Adipocyte (in vitro differentiated cells): ENCODE measurements at regions not wholly inside any gene's neighbourhood (a gene's known extent, or its start where the extent isn't known, plus 50 kb on each side); places are given as distances from the start of the nearest gene placed in this dataset.

Experiments
- DNase-seq: peaks from one replicate; pipeline ENCODE4 v3.0.0-alpha.2; 2015; ENCODE audit warnings: low read depth
- H3K27me3 ChIP-seq: replicated peaks from 2 replicates; pipeline ENCODE4 v1.7.0; 2013; ENCODE audit warnings: mild to moderate bottlenecking, low read length, moderate library complexity; ENCODE audit not compliant: control insufficient read depth, insufficient read depth
- H3K36me3 ChIP-seq: 2 replicates; pipeline ENCODE4 v1.7.0; 2013; ENCODE audit warnings: low read length, mild to moderate bottlenecking, moderate library complexity; ENCODE audit not compliant: control insufficient read depth, insufficient read depth, severe bottlenecking
- H3K4me1 ChIP-seq: 2 replicates; pipeline ENCODE4 v1.7.0; 2013; ENCODE audit warnings: mild to moderate bottlenecking, low read length, moderate library complexity; ENCODE audit not compliant: control insufficient read depth, insufficient read depth
- H3K4me3 ChIP-seq: 2 replicates; pipeline ENCODE4 v1.7.0; 2013; ENCODE audit warnings: mild to moderate bottlenecking, low read length, moderate library complexity
- H3K9ac ChIP-seq: 2 replicates; pipeline ENCODE4 v1.7.0; 2013; ENCODE audit warnings: mild to moderate bottlenecking, low read length, moderate library complexity
- H3K9me3 ChIP-seq: 2 replicates; pipeline ENCODE4 v1.7.0; 2013; ENCODE audit warnings: mild to moderate bottlenecking, low read length, moderate library complexity; ENCODE audit not compliant: control insufficient read depth

DNA sequence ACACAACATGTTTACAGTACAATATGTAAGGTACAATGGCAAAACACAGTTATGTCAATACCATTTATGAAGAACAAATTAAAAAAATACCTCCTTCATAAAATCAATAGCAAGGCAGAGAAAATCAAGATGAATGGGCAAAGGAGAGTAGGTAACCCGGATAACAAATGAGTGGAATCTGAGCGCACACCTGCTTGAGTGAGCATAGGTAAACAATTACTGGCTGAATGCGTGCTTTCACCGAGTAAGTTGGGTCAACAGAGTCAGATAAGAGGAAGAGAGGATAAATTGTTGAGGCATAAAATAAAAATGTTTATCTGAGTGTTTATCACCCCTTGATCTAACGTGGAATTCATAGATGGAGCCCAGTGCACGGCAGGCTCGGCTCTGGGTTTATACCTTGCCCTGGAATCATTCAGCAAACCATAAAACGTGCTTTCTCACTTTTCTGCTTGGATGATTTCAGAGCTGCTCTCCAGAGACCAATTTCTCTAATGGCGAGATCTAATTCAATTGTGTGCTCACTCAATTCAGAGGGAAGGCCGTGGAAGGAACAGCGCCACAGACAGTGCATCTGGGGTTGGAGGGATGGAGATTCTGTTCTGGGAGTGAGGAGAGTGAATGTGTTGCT lies 224.8 kb upstream of the MAP3K7 start:
- Histone ChIP-seq H3K9ac (no peak overlapping the region), H3K4me3 (no peak overlapping the region), H3K27me3 (no peaks in the 10 kb centered on the region), H3K4me1 (no peaks in the 10 kb centered on the region), H3K36me3 (no peaks in the 10 kb centered on the region), H3K9me3 (peaks cover 6% of the 10 kb centered on the region)
- no peak for DNase-seq

DNA sequence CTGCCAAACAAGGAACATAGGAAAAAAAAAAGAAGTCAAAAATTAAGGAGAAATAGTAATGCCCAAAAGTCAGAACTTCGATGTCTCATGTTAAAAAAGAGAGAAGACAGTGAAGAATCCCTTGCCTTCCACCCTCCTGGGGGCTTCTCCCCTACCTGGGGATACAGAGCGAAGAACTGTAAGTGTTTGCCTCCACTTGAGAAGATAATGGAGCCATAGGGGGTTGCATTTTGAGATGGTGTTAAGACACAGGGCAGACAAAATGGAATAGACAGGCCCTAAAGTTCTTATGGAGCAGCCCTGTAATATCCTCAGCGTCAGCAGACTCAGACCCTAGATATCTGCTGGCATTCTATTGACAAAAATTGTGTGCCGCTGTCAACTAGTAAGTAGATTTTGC lies 222.2 kb upstream of the MAP3K7 start:
- no peak for DNase-seq
- no peak overlapping the region for H3K9ac ChIP-seq
- no peak overlapping the region for H3K4me3 ChIP-seq

DNA sequence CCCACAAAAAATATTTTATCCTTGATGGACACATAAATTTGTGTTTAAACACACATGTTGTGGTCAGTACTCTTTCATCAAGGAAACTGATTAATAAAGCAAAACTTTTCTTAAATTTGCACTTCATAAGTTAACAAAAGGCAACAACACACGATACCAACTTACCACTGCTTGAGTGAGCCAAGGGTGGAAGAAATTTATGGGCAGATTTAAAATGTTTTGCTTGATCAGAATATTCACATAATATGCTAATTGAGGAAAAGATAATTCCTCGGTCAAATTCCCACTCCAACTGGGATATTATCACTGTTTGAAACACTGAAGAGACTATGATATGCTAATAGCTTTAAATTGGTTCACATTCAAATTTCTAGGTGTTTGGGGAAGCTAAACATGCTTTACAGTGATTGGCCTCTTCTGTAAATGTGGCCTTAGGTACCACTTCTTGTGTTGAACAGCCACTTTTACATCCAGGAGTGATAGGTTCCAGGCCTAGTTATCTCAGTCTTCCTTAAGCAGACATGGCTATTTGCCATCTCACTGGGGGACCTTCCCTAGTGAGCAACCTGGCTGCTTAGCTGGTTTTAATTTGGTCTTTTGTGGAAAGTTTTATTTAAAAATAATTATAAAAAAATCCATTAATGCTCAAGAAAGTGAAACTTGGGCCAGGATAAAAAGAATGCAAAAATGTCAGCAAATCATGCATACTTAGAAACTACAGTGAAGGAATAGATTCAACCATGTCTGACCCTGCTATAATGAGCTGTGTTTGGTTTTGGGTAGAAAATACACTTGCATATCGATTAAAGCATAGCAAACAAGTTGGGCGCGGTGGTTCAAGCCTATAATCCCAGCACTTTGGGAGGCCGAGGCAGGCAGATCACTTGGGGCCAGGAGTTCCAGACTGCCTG lies 221.2 kb upstream of the MAP3K7 start:
- no peaks in the 10 kb centered on the region for H3K36me3 ChIP-seq
- H3K27me3 ChIP-seq, result peaks cover under 1% of the 10 kb centered on the region
- no peak for DNase-seq

More for the DNA sequence above, 222.2 kb upstream of the MAP3K7 start:
- no peaks in the 10 kb centered on the region for H3K27me3 ChIP-seq
- no peaks in the 10 kb centered on the region for H3K36me3 ChIP-seq
- H3K4me1 ChIP-seq, result no peaks in the 10 kb centered on the region
- H3K9me3 ChIP-seq, result peaks cover 3% of the 10 kb centered on the region

DNA sequence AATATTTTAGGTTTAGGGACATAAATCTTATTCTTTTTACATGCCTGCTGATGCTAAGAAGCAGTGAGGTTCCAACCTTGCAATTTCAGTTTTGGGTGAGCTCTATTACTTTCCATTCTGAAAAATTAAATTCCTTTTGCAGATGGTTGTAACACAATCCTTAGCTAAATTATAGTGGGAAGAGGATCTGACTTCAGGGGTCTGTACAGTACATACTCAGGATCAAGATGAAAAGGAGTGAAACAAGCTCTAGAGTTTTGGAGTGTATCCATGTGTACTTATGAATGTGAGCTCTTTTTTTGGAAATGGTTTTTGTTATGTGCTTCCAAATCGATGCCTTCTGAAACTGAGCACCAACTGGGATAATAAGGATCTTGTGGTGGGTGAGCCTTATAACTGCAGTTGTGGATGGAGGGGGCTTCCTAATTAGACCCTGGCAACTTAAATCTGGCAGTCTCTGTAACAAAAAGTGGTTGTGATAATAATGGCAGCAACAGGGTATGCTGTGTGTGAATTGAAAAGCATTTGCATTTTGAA lies 218.8 kb upstream of the MAP3K7 start:
- H3K9ac ChIP-seq, result no peak overlapping the region

More for the DNA sequence above, 221.2 kb upstream of the MAP3K7 start:
- no peaks in the 10 kb centered on the region for H3K9me3 ChIP-seq
- H3K4me3 ChIP-seq, result no peak overlapping the region
- H3K4me1 ChIP-seq, result no peaks in the 10 kb centered on the region
- H3K9ac ChIP-seq, result no peak overlapping the region

DNA sequence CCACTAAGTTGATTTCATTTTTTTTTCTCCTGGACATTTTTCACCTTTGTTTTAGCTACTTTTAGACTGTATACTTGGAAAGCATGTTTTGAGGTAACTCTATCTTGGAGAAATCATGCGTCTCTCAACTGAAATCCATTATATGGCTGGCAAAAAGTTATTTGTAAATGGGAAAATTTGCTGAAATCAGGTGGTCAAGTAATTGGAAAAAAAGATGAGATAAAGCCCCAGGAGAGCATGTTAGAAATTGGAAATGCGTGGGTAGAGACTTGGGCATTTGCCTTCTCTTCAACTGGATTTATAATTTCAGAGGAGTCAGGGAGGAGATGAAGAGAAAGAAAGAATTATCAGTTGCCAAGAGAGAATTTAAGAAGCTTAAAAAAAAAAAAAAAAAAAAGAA lies 217.1 kb upstream of the MAP3K7 start:
- Histone ChIP-seq H3K27me3 (peaks cover 5% of the 10 kb centered on the region), H3K4me3 (no peak overlapping the region), H3K36me3 (no peaks in the 10 kb centered on the region), H3K9ac (no peak overlapping the region), H3K4me1 (no peaks in the 10 kb centered on the region), H3K9me3 (no peaks in the 10 kb centered on the region)
- no peak for DNase-seq

More for the DNA sequence above, 218.8 kb upstream of the MAP3K7 start:
- Histone ChIP-seq H3K27me3 (peaks cover 5% of the 10 kb centered on the region), H3K4me1 (no peaks in the 10 kb centered on the region), H3K4me3 (no peak overlapping the region), H3K9me3 (no peaks in the 10 kb centered on the region), H3K36me3 (no peaks in the 10 kb centered on the region)
- no peak for DNase-seq

DNA sequence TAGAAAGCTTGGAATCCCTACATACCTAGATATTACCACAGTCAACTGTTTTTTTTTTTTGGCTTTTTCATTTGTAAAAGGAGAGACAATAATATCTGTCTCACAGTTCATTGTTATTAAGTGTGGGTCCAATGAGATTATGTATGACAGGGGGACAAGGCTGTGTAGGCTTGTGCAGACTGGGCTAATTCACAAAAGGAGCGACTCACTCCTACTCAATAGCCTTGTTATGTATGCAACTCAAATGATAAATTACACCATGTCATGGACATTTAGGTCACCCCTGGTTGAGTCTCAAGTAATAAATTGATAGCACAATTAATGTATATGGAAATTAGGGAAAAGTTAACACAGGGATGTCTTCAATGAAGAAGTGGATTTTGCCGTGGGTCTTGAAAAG lies 208.2 kb upstream of the MAP3K7 start:
- Histone ChIP-seq H3K36me3 (no peaks in the 10 kb centered on the region), H3K9ac (no peak overlapping the region), H3K4me1 (peaks cover 3% of the 10 kb centered on the region), H3K27me3 (no peaks in the 10 kb centered on the region), H3K9me3 (no peaks in the 10 kb centered on the region), H3K4me3 (no peak overlapping the region)
- DNase-seq, result no peak

DNA sequence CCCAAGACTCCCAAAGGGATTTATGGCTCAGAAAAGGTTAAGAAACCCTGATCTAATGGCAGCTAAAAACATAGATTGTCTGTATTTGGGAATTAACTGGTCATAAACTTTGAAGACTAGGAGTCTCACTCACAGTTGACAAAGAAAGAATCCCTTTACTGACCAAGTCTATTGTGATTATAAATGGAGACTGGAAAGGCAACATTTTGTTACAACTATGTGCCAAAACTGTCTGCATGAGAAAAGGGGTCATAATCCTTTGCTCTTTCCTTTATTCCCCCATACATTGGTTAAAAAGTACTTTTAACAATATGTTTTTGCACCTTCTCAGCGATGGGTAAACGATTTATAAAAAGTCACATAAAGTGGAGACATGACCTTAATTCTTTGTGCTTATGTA lies 206.9 kb upstream of the MAP3K7 start:
- Histone ChIP-seq H3K4me3 (no peak overlapping the region), H3K9me3 (no peaks in the 10 kb centered on the region), H3K36me3 (no peaks in the 10 kb centered on the region), H3K27me3 (no peaks in the 10 kb centered on the region), H3K4me1 (peaks cover 6% of the 10 kb centered on the region), H3K9ac (no peak overlapping the region)
- no peak for DNase-seq

DNA sequence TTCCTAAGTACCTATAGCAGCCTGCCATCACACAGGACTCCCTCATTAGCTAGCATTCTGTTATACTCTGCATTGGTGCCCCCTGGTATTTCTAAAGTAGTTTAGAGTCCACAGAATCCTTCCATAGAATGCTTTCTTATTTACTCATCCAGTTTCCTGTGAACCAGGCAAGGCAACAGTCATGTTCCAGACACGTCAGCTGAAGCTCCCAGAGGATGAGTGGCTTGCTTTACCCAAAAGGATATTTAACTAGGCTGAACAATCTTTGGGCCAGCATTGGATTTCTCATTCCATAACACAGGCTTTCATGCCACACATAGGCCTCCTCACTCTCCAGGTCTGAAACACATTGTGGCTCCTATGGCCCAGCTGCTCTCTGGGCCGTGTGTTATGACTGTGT lies 203.8 kb upstream of the MAP3K7 start:
- Histone ChIP-seq H3K27me3 (no peaks in the 10 kb centered on the region), H3K36me3 (no peaks in the 10 kb centered on the region), H3K9me3 (no peaks in the 10 kb centered on the region), H3K4me1 (peaks cover 6% of the 10 kb centered on the region), H3K9ac (no peak overlapping the region), H3K4me3 (peak overlapping the region; percentile 9)
- peak; percentile 19 for DNase-seq

DNA sequence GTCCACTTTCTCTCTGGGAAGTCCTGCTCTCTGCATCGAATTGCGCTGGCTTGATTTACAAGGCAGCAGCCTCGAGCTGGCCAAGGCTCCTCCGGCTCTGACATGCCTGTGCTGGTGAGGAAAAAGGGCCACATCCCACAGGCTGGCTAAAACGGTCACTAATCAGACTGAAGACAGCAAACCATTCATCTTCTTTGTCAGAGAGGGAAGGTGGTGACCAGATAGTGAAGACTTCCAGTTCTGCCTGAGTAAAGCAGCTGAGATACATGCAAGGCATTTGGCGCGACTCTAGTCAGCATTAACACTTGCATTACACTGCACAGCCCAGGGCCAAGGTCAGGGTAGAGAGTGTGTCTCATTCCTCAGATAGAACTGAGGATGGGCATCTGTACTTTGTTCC lies 203.2 kb upstream of the MAP3K7 start:
- H3K9me3 ChIP-seq, result no peaks in the 10 kb centered on the region
- no peaks in the 10 kb centered on the region for H3K27me3 ChIP-seq
- H3K9ac ChIP-seq, result peak overlapping the region; percentile 58
- no peaks in the 10 kb centered on the region for H3K36me3 ChIP-seq
- peaks cover 6% of the 10 kb centered on the region for H3K4me1 ChIP-seq
- peak overlapping the region; percentile 9 for H3K4me3 ChIP-seq
- no peak for DNase-seq

DNA sequence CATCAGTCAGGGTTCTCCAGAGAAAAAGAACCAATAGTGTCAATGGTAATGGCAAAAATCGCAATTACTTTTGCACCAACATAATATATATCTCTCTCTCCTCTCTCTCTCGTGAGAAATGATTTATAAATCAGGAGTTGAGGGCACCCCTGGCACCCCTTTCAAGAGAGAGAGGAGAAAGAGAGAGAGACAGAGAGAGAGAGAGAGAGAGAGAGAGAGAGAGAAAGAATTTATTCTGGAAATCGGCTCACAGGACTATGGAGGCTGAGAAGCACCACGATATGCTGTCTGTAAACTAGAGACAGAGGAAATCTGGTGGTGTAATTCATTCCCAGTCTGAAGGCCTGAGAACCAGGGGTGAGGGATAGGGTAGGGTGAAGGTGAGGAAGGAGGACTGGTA lies 201.9 kb upstream of the MAP3K7 start:
- no peak for DNase-seq
- H3K9me3 ChIP-seq, result no peaks in the 10 kb centered on the region
- no peak overlapping the region for H3K4me3 ChIP-seq

DNA sequence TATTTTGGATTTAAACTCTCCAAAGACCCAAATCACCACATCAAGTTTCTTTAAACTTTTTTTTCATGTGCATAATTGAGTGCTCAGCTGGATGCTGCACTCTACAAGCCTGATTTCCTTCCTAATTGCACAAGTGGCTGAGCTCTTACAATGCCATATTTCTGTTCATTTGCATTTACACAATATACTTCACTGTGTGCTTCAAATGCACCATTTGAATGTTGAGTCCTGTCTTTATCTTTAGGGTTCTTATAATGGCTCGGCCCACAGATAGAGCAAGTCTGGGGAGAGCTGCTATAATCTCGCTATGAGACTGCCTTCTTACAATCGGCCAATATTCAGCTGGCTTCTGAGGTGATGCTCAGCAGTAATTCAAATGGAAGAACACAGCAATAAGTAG lies 200.6 kb upstream of the MAP3K7 start:
- Histone ChIP-seq H3K4me3 (no peak overlapping the region), H3K9me3 (no peaks in the 10 kb centered on the region), H3K4me1 (peaks cover 6% of the 10 kb centered on the region), H3K9ac (no peak overlapping the region), H3K36me3 (no peaks in the 10 kb centered on the region), H3K27me3 (no peaks in the 10 kb centered on the region)
- no peak for DNase-seq

More for the DNA sequence above, 201.9 kb upstream of the MAP3K7 start:
- Histone ChIP-seq H3K27me3 (no peaks in the 10 kb centered on the region), H3K36me3 (no peaks in the 10 kb centered on the region), H3K4me1 (peaks cover 6% of the 10 kb centered on the region), H3K9ac (no peak overlapping the region)
